ENCODE measurements at regions not wholly inside any gene's neighbourhood (a gene's known extent, or its start where the extent isn't known, plus 50 kb on each side); places are given as distances from the start of the nearest gene placed in this dataset.

DNA sequence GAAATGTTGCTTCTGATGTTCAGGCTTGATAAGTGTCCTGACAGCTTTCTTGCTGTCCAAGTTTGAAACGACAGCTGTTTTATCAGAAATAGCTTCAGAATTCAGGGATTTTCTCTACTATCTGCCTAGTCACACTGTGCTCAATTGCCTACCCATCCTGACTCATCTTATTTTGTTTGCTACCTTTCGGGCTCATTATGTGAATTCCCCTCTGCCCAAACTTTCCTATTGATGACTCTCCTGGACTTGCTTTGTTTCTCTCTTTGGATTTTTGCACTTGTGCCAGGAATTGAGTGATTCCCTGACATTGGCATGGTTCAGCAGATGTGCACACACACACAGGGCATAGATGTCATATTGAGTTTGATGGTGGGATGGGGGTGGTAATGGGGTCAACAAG, 1052.6 kb upstream of the PIK3C3 start:
- no peak for DNase-seq
- H3K27me3 ChIP-seq = no peaks in the 10 kb centered on the region
- H3K4me1 ChIP-seq = no peaks in the 10 kb centered on the region
- no peak overlapping the region for H3K4me3 ChIP-seq
- no peak for TF ChIP-seq CTCF (IDR thresholded peaks at IDR 0.05)
- no peak for TF ChIP-seq POLR2A (IDR thresholded peaks at IDR 0.05)
- H3K36me3 ChIP-seq = no peaks in the 10 kb centered on the region
- no peak overlapping the region for H3K27ac ChIP-seq
- H3K9me3 ChIP-seq = no peaks in the 10 kb centered on the region

- Histone ChIP-seq H3K9me3 (no peaks in the 10 kb centered on the region), H3K27me3 (no peaks in the 10 kb centered on the region), H3K36me3 (no peaks in the 10 kb centered on the region), H3K4me1 (no peaks in the 10 kb centered on the region), H3K27ac (no peak overlapping the region), H3K4me3 (no peak overlapping the region)
- TF ChIP-seq CTCF (IDR thresholded peaks at IDR 0.05) = no peak
- TF ChIP-seq POLR2A (IDR thresholded peaks at IDR 0.05) = no peak
- no peak for DNase-seq
Observed at GRCh38 chr18:40897884-40898283, 1057.2 kb upstream of the PIK3C3 start.

DNA sequence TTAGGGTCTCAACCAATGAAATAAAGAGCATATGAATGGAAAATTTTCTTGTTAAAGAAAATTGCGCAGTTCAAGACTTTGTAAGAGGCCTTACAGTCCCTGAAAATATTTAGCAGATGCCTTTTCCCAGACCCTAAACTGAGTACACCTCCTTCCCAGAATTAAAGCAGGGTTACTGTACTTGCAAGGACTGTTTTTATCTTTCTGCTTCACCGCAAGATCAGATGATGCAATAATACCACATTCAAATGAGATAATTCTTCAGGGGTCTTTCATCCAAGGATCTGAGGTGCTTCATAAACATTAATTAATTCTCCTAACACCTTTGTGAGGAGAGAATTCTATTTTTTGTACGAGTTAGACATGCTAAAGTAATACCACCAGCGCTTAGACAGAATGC, 1071.8 kb upstream of the PIK3C3 start:
- Histone ChIP-seq H3K27me3 (no peaks in the 10 kb centered on the region), H3K4me3 (no peak overlapping the region), H3K4me1 (no peaks in the 10 kb centered on the region), H3K9me3 (no peaks in the 10 kb centered on the region), H3K27ac (no peak overlapping the region), H3K36me3 (no peaks in the 10 kb centered on the region)
- TF ChIP-seq POLR2A (IDR thresholded peaks at IDR 0.05) (no peak), CTCF (IDR thresholded peaks at IDR 0.05) (no peak)
- DNase-seq = no peak

DNA sequence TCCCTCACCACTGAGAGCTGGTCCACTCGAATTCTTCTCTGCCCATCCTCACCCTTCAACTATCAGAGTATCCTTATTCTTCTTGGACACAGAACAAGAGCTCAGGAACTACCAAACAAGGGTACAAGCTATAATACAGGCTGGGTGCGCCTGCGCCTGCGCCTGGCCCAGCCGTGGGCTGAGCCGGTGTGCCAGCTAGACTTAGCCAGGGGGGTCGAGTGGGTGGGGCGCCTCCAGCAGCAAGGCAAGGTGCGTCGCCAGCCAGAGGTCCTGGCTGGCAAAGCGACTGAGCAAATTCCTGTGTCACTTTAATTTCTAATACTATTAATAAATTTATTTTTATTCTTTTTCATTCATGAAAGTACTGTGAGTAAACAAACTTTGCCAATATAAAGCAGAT, 1072.6 kb upstream of the PIK3C3 start:
- Histone ChIP-seq H3K9me3 (no peaks in the 10 kb centered on the region), H3K4me1 (no peaks in the 10 kb centered on the region), H3K36me3 (no peaks in the 10 kb centered on the region), H3K27ac (no peak overlapping the region), H3K4me3 (no peak overlapping the region), H3K27me3 (no peaks in the 10 kb centered on the region)
- TF ChIP-seq CTCF (IDR thresholded peaks at IDR 0.05) = no peak
- no peak for TF ChIP-seq POLR2A (IDR thresholded peaks at IDR 0.05)
- no peak for DNase-seq

DNA sequence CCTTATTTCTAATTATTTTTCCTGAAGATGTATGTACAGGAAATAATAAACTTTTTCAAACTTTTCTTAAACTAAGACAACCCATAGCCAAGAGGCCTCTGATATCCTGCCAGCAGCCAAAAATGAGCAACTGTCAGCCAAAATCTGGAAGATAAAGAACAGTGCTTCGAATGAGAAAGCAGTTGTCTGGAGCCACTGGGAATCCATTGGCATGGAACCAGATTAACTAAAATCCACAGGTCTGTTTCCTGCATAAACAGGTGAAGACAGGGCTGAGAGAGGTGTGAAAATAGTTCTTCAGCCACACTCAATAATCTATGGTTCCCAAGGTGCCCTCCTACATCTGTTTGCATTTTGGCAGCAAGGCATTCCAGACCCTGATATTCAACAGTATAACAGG, 1076.7 kb upstream of the PIK3C3 start:
- H3K27ac ChIP-seq = no peak overlapping the region
- no peak overlapping the region for H3K4me3 ChIP-seq
- no peaks in the 10 kb centered on the region for H3K27me3 ChIP-seq
- no peaks in the 10 kb centered on the region for H3K36me3 ChIP-seq
- H3K4me1 ChIP-seq = no peaks in the 10 kb centered on the region
- no peak for DNase-seq
- TF ChIP-seq POLR2A (IDR thresholded peaks at IDR 0.05) = no peak
- no peak for TF ChIP-seq CTCF (IDR thresholded peaks at IDR 0.05)
- no peaks in the 10 kb centered on the region for H3K9me3 ChIP-seq

DNA sequence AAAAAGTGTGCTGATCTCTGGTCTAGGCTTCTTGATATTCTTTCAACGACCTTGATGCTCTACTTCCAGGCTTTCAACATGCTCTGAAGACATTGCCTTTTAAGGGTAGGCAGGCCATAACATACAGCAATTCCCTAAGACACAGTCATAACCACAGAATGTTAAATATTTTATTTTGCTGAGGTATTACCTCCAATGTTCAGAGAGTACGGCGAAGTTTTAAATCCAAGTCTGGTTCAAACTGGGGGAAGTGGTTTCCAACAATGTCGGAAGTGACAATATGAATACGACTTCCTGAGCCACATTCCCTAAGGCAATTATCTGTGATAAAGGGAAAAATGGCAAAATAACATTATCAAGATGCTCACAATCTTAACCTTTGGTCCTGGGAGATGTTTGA, 1077.9 kb upstream of the PIK3C3 start:
- DNase-seq = no peak
- no peaks in the 10 kb centered on the region for H3K27me3 ChIP-seq
- H3K4me1 ChIP-seq = no peaks in the 10 kb centered on the region
- H3K36me3 ChIP-seq = no peaks in the 10 kb centered on the region
- TF ChIP-seq POLR2A (IDR thresholded peaks at IDR 0.05) (no peak), CTCF (IDR thresholded peaks at IDR 0.05) (no peak)
- H3K9me3 ChIP-seq = no peaks in the 10 kb centered on the region
- no peak overlapping the region for H3K4me3 ChIP-seq
- H3K27ac ChIP-seq = no peak overlapping the region

Data from Peyer's patch (tissue), 4 donors.